Right atrium auricular region (tissue), 2 donors: ENCODE measurements at regions not wholly inside any gene's neighbourhood (a gene's known extent, or its start where the extent isn't known, plus 50 kb on each side); places are given as distances from the start of the nearest gene placed in this dataset.

Experiments used
- DNase-seq: peaks from one replicate; pipeline ENCODE4 v3.0.0-alpha.2; 2019; ENCODE audit warnings: low spot score
- H3K27ac ChIP-seq, 2 donors: fragments of 200-600 bp; sonication (generic); 1 replicate in 1 of 2; 2 replicates in 1 of 2; pipeline ENCODE4 v1.5.1; 2016 to 2019
- H3K27me3 ChIP-seq, 2 donors: fragments of 200-600 bp; sonication (generic); one replicate each; pipeline versions ENCODE4 v1.5.1 to v1.6.0; 2017 to 2019
- H3K36me3 ChIP-seq: fragments of 200-600 bp; sonication (generic); one replicate; pipeline ENCODE4 v1.5.1; 2016
- H3K4me1 ChIP-seq, 2 donors: fragments of 200-600 bp; sonication (generic); one replicate each; pipeline versions ENCODE4 v1.5.1 to v1.6.0; 2017 to 2019
- H3K4me3 ChIP-seq, 2 donors: fragments of 200-600 bp; sonication (generic); 1 replicate in 1 of 2; 2 replicates in 1 of 2; pipeline ENCODE4 v1.5.1; 2017 to 2019; ENCODE audit warnings: mild to moderate bottlenecking in 1 of 2, moderate library complexity in 1 of 2
- H3K9me3 ChIP-seq, 2 donors: fragments of 200-600 bp; sonication (generic); one replicate each; pipeline ENCODE4 v1.5.1; 2019
- CTCF ChIP-seq, 2 donors: fragments of 200-600 bp; sonication (generic); IDR thresholded peaks; one replicate each; pipeline ENCODE4 v1.5.1; 2019; ENCODE audit warnings: antibody characterized with exemption in 2 of 2

GRCh38 chr3:181344331-181344730 lies 354.8 kb upstream of the DNAJC19 start:
- no peak for DNase-seq
- TF ChIP-seq CTCF (IDR thresholded peaks at IDR 0.05), result no peak
- H3K27ac ChIP-seq, result no peak overlapping the region
- H3K4me3 ChIP-seq, result no peak overlapping the region
- H3K27me3 ChIP-seq, result no peaks in the 10 kb centered on the region
- H3K36me3 ChIP-seq, result no peaks in the 10 kb centered on the region
- H3K9me3 ChIP-seq, result no peaks in the 10 kb centered on the region
- no peaks in the 10 kb centered on the region for H3K4me1 ChIP-seq

GRCh38 chr3:181336597-181336996 lies 347.1 kb upstream of the DNAJC19 start:
- H3K4me1 ChIP-seq, result no peaks in the 10 kb centered on the region
- TF ChIP-seq CTCF (IDR thresholded peaks at IDR 0.05), result no peak
- H3K9me3 ChIP-seq, result no peaks in the 10 kb centered on the region
- no peaks in the 10 kb centered on the region for H3K27me3 ChIP-seq
- no peak for DNase-seq
- no peaks in the 10 kb centered on the region for H3K36me3 ChIP-seq
- H3K4me3 ChIP-seq, result no peak overlapping the region
- H3K27ac ChIP-seq, result no peak overlapping the region

- Histone ChIP-seq H3K36me3 (no peaks in the 10 kb centered on the region), H3K4me1 (no peaks in the 10 kb centered on the region), H3K27me3 (no peaks in the 10 kb centered on the region), H3K4me3 (no peak overlapping the region), H3K27ac (no peak overlapping the region), H3K9me3 (no peaks in the 10 kb centered on the region)
- TF ChIP-seq CTCF (IDR thresholded peaks at IDR 0.05), result no peak
- DNase-seq, result no peak
Measured at GRCh38 chr3:181333394-181333793, 343.9 kb upstream of the DNAJC19 start.

- no peak overlapping the region for H3K4me3 ChIP-seq
- H3K27me3 ChIP-seq, result no peaks in the 10 kb centered on the region
- DNase-seq, result no peak
- H3K36me3 ChIP-seq, result no peaks in the 10 kb centered on the region
- no peak overlapping the region for H3K27ac ChIP-seq
- H3K9me3 ChIP-seq, result no peaks in the 10 kb centered on the region
- TF ChIP-seq CTCF (IDR thresholded peaks at IDR 0.05), result no peak
- H3K4me1 ChIP-seq, result no peaks in the 10 kb centered on the region
Measured at GRCh38 chr3:181330821-181331563, 341.5 kb upstream of the DNAJC19 start.

- H3K36me3 ChIP-seq, result no peaks in the 10 kb centered on the region
- no peak for TF ChIP-seq CTCF (IDR thresholded peaks at IDR 0.05)
- H3K27me3 ChIP-seq, result no peaks in the 10 kb centered on the region
- no peak overlapping the region for H3K4me3 ChIP-seq
- DNase-seq, result no peak
- H3K4me1 ChIP-seq, result no peaks in the 10 kb centered on the region
- H3K9me3 ChIP-seq, result no peaks in the 10 kb centered on the region
- H3K27ac ChIP-seq, result no peak overlapping the region
Measured at GRCh38 chr3:181330257-181330656, 340.7 kb upstream of the DNAJC19 start.

GRCh38 chr3:181329024-181329423 lies 339.5 kb upstream of the DNAJC19 start:
- Histone ChIP-seq H3K27me3 (no peaks in the 10 kb centered on the region), H3K36me3 (no peaks in the 10 kb centered on the region), H3K4me3 (no peak overlapping the region), H3K9me3 (no peaks in the 10 kb centered on the region), H3K27ac (no peak overlapping the region), H3K4me1 (no peaks in the 10 kb centered on the region)
- TF ChIP-seq CTCF (IDR thresholded peaks at IDR 0.05), result no peak
- no peak for DNase-seq
